GM19099 (cell line): ENCODE measurements at regions not wholly inside any gene's neighbourhood (a gene's known extent, or its start where the extent isn't known, plus 50 kb on each side); places are given as distances from the start of the nearest gene placed in this dataset.

Experiments used
- POLR2A ChIP-seq: IDR thresholded peaks from 3 replicates; pipeline ENCODE4 v1.6.1; 2011; ENCODE audit warnings: low read depth; ENCODE audit not compliant: insufficient read length; ENCODE audit errors: extremely low read depth

DNA sequence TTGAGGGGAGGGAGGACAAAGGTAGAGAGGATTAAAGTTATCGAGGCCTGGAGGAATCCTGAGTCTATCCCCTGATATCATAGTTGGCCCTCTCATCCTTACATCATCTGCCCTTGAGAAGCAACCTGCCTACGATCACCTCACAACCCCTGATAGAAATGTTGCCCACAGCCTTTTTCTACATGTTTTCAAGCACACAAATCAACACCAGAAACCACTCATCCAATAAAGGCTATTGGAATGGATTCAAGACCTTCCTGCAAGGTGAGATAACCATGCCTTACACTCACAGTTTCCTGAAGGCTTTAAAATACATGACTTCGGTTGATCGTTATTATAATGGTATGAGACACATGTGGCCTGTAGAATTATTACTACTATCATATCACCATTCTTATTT lies 175.7 kb upstream of the EGLN3 start:
- no peak for TF ChIP-seq POLR2A

DNA sequence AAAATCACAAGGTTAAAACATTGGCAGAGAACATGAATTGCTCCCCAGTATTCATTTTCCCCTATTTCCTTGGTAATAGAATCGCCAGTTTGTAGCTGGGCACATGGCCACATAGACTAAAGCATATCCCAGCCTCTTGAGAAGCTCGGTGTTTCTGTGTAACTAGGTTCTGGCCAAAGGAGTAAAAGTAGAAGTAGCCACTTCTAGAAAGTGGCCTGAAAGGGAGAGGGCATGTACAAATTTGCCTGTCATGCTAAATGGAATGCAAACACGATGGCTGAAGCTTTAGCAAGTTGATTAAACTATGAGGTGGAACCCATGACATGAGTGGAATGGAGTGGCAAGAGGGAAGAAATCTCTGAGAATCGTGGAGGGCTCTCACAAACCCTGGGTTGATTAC lies 173.7 kb upstream of the EGLN3 start:
- TF ChIP-seq POLR2A, result no peak

DNA sequence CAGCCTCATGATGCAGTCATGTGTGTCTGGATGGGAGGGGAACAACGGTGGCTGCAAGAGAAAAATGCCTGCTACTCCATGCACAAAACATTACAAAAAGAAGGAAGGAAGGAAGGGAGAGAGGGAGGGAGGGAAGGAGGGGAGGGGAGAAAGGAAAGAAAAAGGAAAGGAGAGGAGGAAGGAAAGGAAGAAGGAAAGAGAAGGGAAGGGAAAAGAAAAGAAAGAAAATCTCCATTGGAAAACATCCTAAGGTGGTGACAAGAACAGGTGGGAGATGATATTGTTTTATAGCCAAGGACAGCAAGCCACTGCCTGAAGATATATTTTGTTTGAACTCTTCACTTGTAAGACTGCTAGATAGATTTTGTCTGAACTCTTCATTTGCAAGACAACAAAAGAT lies 171.8 kb upstream of the EGLN3 start:
- TF ChIP-seq POLR2A, result no peak

DNA sequence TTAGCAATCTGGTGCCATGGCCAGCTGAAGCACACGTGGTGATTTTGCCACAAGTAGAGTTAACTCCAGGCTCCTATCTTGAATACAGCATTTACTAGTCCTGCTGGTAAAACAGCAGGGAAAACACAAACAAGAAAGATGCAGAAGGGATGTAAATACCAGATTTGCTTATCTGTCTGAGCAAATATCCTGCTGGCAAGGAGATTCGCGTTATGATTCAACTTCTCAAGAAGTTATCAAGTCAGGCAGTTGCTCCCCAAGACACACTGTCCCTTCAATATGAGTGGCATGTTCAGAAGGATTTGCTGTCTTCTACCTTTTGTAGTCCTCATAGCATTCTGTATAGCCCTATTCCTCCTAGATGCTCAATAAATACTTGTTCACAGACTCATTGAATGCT lies 171.2 kb upstream of the EGLN3 start:
- no peak for TF ChIP-seq POLR2A

DNA sequence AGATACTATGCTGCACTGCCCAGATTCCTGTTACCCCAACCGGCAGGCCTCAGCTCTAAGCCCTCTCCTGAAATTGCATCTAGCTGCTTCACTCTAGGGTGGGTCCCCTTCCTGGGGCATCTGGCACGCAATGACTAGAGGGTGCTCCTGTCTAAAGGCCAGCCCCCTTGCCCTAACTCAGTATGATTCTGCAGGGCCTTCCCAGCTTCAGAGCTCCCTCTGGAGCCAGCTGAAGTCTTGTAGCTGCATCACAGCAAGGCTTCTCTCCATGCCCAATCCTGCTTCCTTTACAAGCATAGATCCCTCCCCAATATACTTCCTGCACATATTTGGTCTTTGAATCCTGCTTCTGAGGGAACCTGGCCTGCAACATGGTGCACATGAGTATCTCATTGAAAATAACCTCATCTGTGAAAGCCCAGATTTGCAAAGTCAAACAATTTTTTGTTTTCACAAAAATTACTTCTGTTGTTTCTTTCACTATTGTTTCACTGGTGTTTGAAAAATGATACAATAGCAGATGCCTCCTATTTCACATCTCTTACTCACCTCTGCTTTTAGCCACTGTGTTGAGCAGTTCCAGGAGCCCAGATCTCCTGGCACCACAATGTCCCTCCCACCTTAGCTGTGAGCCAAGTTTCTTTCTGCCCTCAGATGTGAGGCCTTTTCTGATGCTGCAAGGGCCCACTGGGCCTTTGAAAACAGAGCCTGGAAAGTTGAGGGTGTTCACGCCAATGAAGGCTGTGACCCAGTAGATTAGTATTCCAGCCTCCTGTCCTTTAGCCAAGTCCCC lies 169.5 kb upstream of the EGLN3 start:
- TF ChIP-seq POLR2A, result no peak

DNA sequence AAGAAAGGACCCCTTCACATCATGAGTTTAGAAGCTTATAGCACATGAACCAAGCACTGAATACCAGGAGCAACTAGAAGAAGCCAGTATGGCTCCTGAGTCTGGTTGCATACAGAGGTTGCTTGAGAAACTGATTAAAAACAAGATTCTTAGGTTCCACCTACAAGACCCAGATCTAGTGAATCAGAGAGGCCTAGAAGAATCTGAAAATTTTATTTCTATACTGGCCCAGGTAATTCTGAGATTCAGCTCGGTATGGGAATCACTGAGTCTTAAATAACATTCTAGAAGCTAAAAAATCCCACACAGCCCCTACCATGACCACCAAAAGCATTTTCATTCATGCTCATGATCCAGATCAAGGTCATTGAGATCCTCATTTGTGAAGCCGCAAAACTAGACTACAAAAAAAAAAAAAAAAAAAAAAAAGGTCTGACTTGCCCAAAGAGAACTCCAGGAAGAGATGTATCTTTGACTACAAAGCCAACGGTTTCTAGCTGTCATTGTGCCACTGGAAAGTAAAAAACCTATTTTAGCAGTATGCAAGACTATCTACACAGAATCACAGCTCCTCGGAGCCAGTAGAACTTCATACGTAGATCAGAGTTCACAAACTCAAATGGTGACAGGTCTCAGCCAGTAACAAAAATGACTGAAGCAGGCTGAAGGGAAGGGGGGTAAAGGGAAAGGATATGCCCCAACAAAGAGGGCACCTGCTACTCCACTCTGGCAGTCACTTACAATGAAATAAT lies 168.4 kb upstream of the EGLN3 start:
- no peak for TF ChIP-seq POLR2A

DNA sequence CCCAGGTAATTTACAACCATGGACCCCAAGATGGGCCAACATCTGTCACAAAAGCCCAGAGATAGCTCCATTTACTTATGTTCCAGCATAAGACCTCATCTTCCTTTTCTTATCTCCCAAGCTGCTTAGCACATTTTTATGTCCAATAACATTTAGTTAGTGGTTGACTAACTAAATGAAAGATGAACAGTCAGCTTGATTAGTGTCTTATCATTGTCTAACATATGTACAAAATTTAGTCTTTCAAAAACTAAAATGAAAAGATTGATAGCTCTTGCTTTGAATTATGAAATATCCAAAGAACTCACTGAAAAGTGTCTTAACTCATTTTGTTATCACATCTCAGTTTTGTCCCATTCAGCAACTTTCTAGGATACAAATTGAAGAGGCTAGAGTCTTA lies 163.1 kb upstream of the EGLN3 start:
- no peak for TF ChIP-seq POLR2A

DNA sequence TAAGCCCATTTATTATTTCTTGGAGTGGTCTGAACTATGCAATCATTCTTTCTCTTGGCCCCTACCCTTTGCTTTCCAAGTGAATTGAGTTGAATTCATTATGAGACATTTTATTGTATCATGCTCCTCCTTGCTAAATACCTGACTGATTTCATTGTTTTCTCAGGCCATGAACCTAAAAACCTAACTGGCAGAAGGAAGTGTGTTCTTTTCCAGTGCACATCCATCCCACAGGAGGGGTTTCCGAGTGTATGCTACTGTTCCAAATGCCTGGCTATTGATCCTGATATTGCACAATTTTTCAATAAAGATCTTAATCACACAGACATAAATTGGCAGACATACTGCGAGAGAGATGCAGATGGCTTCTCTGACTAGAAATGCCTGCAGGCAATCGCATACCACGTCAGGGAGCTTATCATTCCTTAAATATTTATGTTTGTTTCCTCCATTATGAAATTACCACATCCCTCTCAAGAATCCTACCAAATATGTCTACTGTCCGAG lies 162.2 kb upstream of the EGLN3 start:
- no peak for TF ChIP-seq POLR2A

DNA sequence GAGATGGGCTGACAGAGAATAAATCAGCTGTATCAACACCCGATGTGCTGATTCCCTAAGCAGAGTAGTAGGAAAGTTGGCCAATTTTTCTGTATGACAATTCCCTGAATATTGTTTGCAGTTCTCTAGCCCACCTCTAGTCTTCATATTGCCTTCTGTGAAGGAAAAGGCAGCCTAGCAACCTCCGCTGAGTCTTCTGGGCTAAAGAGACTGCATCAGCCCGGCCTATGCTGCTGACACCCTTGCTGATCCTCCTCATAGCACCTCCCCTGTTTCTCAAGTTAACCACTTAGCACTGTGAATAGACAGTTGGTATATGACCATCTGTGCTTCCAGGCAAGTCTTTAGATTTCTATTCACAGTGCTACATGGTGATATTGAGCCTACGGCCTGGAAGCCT lies 161.1 kb upstream of the EGLN3 start:
- no peak for TF ChIP-seq POLR2A

DNA sequence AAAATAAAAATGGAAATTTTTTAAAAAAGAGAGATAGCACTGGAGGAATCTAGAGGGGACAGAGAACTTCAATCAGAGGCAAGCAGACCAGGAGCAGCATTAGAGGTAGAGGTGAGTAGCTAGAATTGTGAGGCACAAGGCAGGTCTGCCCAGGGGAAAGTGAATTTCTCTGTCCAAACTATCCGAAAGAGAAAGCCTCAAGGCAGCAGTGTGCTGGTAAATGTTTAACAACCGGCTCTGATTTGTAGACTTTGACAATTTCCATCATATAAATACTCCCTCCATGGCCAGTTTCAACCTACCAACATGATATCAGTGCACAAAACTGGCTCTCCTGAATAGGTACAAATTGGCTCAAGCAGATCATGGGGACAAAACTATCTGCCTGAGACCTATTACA lies 160.6 kb upstream of the EGLN3 start:
- TF ChIP-seq POLR2A, result no peak

DNA sequence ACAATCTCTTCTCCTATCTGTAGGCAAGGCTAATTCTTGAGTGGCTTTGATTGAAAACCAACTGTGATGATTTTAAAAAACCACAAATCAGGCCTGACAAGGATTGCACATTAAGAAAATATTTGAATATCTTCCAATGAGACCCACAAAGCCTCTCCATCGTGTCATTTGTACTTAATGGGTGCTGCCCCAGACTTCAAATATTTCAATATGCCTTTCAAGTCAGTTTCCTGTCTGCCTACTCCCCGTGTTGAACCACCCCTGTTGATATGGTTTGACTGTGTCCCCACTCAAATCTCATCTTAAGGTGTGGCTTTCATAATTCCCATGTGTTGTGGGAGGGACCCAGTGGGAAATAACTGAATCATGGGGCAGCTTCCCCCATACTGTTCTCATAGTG lies 159.7 kb upstream of the EGLN3 start:
- no peak for TF ChIP-seq POLR2A

DNA sequence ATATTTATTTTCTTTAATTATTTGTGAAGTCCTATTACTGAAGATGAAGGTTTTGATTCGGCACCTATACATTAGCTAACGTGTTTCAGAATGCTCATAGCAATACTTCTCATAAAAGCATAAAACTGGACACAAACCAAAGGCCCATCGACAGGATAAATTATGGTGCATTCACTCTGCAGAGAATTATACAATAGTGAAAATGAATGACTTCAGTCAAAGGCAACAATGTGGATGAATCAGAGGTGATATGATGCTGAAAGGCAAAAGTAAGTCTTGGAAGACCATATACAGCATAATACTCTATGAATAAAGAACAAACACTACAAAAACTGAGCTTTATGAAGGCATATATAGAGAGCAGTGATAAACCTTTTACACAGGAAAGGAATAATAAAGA lies 156.6 kb upstream of the EGLN3 start:
- no peak for TF ChIP-seq POLR2A

DNA sequence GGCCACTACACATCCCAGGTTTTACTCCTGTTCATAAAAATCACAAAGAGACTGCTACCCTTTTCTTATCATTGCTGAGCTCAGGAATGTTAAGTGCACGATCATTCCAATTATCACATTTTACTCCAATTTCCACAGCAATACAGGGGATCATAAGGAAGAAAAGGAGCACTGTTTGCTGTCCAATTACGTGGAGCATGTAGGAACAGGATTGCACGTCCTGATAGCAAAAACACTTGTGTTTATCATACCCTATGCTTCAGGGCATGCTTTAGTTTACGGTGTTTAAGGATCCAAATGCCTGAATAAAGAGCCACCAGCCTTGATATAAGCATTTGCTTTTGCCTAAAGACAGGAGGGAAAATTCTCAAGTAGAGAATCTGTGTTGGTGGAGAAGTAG lies 155.4 kb upstream of the EGLN3 start:
- TF ChIP-seq POLR2A, result no peak

DNA sequence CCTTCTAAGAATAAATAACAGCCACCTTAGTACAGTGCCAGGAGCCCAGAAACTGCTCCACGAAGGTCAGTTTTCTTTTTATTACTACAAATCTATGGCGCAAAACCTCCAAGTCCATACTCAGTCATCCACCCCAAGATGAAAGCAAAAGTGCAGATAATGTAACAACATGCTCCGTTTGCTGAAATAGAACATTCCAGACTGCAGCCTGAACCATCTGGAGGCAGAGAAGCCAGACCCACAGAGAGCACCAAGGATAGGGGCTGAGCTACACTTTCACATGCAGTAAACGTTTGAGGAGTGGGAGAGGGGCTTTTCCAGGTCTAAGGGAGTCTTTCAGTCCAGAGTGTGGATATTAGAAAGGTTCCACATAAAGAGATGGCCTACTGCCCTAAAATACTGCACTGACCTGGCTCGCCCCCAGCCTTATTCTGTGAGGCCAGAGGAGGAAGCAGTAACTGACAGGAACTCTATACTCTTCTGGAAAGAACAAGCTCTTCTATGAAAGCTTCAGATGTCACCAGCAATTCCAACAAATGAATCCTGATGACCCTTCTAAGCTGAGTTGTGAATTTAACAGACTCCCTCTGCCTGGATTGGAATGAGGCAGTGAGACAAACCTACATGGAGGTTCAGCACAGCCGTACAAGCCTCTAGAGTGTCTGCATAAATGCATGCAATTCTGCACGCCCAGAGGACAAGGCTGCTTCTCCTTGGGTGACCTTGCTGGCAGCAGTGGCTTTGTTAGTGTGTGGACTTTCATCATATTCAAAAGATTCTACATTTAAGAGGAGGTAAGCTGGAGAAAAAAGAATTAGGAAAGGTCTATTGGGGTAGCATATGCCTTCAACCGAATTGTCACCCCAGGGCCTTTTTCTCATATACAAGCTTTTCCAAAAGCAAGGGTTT lies 153.9 kb upstream of the EGLN3 start:
- no peak for TF ChIP-seq POLR2A

DNA sequence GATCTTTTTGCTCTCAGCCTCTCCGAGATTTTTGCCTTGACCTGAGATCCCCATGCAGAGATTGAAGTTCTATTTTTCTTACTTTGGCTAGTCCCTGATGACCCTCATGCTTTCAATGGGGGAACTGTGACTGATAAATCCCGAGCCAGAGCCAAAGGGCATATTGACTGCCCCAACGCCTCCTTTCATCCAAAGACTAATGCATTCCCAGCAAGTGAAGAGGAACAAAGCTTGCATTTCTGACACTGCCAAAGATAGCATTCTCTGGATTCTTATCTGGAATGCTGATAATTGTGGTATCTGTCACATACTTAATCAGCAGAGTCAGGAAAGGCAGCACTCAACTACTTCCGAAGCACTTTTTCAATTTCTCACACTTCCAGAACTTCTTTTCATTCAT lies 152.3 kb upstream of the EGLN3 start:
- no peak for TF ChIP-seq POLR2A
